Skeletal muscle cell (primary cell): ENCODE measurements at regions not wholly inside any gene's neighbourhood (a gene's known extent, or its start where the extent isn't known, plus 50 kb on each side); places are given as distances from the start of the nearest gene placed in this dataset.
"Not testable (repeated sequence)": the region's sequence is repeated elsewhere in the genome, so short reads cannot be mapped to it uniquely, and the experiment has no call there.

Experiments used
- DNase-seq: peaks from one replicate; pipeline ENCODE4 v3.0.0-alpha.2; 2010; ENCODE audit warnings: low read depth
- H3K4me3 ChIP-seq: 2 replicates; pipeline ENCODE4 v1.5.1; 2011; ENCODE audit warnings: low read depth, mild to moderate bottlenecking, control low read depth, low read length, moderate library complexity

DNA sequence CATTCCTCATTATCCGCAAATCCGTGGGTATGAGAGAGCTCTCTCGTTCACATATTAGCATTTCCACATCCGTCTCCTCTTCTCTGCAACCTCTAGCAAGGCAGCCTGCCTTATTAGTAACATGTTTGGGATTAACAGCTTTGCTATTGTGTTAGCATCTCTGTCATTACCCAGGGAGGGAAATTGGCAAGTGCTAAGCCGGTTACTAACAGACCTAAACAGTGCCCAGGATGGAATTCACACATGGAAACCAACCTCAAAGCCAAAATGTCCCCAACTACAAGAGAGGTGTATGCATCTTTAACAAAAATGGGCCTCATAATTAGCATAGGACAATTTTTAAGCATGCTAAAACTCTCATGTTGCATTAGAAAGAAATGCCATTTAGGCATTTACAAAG, 309.0 kb upstream of the MEIS1 start:
- no peak for DNase-seq
- no peak overlapping the region for H3K4me3 ChIP-seq

DNA sequence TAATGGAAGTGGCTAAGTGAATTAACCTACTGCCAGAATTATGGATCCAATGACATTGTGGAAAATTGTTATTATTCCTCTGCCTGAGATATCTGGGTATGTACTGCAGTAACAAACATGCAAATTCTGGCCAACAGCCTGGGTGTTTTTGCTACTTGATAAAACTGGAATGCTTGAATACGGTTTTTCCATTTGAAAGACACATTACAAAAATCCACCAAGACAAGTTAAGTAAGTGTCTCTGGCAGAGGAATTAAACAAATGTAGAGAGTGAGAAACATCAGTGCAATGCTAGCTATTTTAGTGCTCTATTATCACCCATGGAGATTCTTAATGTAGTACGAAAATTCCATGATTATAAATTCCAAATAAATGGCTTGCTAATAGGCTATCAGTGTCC, 312.4 kb upstream of the MEIS1 start:
- no peak for DNase-seq

DNA sequence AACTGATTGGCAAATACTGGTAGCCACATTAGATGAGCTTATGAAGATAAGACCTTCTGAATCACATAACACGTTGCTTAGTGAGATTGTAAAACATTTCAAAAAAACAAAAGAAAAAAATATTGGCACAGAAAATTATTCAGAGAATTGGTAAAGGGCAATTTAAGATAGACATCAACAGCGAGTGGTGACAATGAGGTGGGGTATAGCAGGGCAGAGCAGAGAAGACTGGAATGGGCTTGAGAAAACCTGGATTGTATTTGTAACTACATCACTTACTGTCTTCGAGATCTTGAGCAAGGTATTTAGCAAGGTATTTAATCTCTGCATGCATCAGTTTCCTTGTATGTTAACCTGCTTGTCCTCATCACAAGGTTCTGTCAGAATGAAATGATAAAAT, 313.0 kb upstream of the MEIS1 start:
- DNase-seq: no peak
- no peak overlapping the region for H3K4me3 ChIP-seq

More for the DNA sequence above, 312.4 kb upstream of the MEIS1 start:
- no peak overlapping the region for H3K4me3 ChIP-seq

DNA sequence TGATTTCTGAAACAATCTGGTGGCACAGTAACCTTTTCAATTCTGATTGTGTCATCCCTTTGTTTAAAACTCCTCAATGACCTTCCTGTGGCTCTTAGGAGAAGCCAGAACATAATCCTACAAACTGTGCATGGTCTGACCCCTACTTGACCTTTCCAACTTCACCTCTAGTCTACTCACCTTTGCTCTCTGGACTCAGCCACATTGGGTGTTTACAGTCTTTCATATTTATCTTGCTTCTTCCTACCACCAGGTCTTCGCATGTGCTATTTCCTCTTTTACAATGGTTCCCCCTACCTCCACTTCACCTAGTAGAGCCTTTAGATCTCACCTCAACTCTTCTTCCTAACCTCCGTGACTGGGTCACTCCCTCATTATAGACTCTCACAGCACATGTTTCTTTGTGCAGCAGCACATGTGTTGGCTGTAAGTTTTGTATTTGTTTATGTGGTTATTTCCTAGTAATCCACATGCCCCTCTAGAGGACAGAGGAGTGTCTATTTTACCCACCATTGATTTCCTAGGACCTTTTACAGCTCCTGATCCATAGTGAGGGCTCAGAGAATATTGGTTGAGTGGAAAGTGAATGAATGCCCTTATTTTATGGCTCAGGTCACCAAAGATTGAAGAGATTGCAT, 320.8 kb upstream of the MEIS1 start:
- H3K4me3 ChIP-seq: no peak overlapping the region
- DNase-seq: no peak

DNA sequence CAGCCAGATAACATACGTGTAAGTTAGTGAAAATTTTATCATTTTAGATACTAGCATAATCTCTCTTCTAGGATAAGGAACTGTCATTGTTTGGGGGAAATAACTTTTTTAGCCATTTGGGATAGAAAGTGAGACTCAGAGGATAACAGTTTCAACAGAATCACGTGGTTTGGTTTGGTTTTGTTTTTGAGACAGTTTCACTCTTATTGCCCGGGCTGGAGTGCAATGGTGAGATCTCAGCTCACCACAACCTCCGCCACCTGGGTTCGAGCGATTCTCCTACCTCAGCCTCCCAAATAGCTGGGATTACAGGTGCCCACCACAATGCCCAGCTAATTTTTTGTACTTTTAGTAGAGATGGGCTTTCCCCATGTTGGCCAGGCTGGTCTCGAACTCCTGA, 323.2 kb upstream of the MEIS1 start:
- H3K4me3 ChIP-seq: no peak overlapping the region
- no peak for DNase-seq

DNA sequence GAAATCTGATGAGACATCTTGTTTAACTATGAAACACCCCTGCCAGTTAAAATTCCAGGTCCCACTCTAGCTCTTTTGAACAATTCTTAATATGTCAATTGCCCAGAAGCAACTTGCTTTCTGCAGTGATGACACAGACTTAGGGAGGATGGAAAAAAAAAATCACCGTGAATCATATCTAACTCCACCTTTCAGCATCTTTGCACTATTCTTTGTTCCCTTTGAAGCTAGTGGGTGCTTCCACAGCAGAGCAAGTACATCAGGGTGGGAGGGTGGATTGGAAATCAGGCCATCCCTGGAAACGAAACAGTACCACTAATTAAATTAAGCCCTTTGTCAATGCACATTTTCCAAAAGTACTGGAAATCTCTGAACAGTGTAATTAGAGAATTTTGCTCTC, 324.3 kb upstream of the MEIS1 start:
- DNase-seq: no peak
- H3K4me3 ChIP-seq: no peak overlapping the region

DNA sequence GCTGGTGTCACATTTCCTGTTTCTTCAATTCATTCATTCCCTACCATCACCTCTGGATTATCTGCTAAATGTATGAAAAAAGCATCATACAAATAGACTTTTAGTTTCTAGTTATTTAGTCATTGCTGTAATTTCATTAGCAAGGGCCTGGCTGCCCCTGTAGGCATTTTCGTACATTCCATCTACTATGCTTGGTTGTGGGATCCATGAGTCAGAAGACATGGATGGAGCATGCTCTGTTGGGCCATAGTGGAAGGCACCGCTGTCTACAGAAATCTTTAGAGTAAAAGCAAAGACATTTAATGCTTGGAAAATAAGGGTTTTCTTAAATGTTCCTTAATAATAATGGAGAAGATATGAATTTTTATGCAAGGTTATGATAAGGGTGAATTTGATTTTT, 324.8 kb upstream of the MEIS1 start:
- H3K4me3 ChIP-seq: no peak overlapping the region
- DNase-seq: no peak

DNA sequence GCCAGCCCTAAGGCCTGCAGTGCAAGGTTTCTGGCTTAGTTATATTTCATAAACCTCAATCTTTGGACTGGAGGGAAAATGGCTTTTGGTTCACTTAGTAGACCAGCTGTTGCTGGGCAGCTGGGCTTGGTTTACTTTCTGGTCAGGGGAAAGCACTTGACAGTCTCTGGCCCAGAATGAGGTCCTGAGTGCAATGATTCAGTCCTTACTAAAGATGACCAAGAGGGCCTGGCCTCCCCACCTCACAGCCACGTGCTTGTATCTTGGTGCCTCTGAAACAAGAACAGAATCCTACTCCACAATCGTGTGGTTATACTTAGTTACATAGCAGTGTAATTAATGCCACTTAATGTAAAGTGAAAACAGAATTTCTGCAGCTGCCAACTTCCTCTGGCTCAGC, 325.5 kb upstream of the MEIS1 start:
- no peak overlapping the region for H3K4me3 ChIP-seq
- DNase-seq: no peak

DNA sequence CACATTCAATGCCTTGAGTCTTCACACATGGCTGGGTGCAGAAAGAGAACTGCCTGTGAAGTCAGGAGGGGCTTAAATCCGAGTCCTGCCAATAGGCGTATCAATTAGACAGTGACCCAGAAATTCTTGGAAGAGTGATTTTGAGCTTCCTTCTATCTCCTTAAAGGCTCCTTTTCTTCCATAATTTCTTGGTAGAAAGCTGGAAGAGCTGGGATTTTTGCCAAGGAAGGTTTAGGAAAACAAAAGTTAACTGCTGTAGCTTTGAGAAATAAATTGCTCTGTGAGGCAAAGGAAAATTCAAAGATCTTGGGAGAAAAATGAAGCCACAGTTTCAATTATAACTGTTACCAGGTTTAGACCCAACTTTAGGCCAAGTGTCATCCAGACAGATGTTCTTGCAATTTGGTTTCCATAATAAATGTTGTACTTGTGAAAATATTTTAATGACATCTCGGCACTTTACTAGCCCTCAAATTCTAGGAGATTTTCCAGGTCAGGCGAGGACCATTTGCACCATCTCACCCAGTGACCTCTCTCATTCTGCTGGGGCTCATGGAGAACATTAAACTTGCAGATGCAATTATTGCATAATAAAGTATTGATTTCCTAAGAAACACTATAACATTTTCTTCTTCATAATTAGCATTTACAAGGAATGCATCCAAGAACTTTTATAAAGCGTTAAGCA, 329.7 kb upstream of the MEIS1 start:
- DNase-seq: no peak
- H3K4me3 ChIP-seq: no peak overlapping the region

DNA sequence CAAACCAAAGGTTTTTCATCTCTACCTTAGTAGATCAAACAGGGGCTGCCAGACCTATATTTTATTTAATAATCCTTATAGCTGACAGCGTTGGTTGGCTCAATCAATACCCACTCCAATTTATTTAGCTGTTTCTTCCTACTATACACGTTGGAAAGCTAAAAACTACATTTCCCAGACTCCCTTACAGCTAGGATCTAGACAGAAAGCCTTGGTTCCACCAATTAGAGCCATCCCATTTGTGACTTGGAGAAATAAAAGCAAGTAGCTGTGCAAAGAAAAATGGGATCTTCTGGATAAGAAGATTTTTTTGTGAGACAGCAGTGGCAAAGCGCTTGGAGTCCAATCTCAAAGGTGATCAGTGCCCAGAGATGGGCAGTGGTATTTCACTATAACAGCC, 331.3 kb upstream of the MEIS1 start:
- DNase-seq: no peak
- no peak overlapping the region for H3K4me3 ChIP-seq

DNA sequence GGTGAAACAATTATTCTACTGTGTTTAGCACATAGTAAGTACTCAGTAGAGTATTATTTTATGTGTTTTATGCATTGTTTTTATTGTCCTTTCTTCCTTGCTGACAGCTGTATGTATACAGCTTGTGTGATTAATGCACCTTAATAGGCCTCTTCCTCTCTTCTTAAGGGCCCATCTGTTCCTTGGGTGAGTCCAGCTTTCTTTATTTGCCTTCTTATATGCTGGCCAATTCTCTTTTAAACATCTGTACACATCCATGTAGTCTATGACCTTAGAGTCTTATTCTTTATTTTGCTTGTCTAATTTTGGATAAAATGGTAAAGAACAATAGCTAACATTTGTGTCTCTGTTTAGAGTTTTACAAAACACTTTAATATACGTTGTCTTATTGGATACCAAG, 333.7 kb upstream of the MEIS1 start:
- no peak for DNase-seq
- H3K4me3 ChIP-seq: no peak overlapping the region

DNA sequence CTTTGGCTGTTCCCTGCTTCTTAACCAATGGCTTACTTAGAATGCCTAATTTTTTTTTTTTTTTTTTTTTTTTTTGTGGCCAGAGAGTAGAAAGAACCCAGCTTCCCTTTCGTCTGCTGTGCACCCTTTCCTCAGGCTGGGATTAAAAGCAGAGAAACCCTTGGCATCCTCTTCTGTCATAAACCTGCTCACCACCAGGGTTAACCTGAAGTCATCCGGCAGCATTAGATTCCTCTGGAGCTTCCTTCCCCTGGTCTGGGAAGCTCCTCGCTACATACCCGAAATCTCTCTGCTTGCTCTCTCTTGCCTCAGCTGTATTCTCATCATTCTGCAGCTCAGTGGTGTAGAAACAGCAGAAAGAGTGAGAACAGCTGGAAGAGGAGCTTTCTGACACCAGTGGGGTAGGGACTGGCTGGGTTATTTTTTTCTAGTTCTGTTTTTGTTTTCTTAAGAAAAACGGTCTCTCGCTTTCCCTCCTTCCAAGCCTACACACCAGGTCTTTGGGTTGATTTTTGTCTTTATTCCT, 339.0 kb upstream of the MEIS1 start:
- no peak for DNase-seq

DNA sequence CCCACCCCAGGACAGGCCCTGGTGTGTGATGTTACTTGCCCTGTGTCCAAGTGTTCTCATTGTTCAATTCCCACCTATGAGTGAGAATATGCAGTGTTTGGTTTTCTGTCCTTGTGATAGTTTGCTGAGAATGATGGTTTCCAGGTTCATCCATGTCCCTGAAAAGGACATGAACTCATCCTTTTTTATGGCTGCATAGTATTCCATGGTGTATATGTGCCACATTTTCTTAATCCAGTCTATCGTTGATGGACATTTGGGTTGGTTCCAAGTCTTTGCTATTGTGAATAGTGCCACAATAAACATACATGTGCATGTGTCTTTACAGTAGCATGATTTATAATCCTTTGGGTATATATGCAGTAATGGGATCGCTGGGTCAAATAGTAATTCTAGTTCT, 340.2 kb upstream of the MEIS1 start:
- not testable (repeated sequence) for H3K4me3 ChIP-seq

More for the DNA sequence above, 339.0 kb upstream of the MEIS1 start:
- no peak overlapping the region for H3K4me3 ChIP-seq

DNA sequence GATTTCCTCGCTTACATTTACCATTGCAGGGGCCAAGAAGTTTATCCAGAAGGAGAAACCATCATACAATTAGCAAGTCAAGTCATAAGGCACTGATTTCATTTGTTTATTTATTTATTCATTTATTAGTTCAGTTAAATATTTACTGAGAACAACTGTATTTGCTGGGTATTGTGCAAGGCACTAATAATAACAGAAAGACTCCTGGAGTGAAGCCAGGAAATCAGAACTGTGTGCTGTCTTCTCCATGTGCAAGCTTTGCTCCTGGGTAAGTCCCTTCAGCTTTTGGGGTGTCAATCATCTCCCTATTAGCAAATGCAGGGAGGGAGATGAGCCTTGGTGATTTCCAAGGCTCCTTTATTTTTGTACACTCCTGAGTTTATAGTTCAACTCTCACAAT, 341.6 kb upstream of the MEIS1 start:
- H3K4me3 ChIP-seq: no peak overlapping the region
- DNase-seq: no peak

More for the DNA sequence above, 340.2 kb upstream of the MEIS1 start:
- DNase-seq: not testable (repeated sequence)

DNA sequence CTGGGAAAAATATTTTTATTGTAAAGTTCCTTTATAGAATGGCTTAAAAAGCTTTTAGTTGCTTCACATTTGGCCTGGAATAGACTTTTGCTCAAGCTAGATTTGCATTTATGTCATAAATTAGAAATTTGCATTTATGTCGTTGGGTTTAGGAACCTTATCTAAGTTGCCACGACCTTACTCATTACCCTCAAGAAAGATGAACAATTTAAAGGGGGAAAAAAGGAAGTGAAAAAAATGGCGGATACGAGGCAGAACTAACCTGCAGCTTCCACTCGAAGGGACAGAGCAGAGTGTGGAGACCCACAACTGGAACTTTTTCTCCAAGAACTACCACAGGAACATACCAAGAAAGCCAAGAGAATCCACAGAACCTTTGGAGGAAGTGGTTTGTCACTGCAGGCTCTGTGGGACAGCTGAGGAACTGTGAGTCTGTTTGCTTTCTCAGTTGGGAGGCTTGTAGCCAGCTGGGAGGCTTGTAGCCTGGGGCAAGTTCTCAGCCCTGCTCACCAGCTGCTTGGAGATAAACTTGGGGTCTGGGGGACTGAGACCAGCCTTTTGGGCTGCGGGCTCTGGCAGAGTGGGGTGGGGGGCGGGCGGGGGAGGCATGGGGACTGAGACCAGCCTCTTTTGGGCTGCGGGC, 349.9 kb upstream of the MEIS1 start:
- DNase-seq: no peak
- no peak overlapping the region for H3K4me3 ChIP-seq

DNA sequence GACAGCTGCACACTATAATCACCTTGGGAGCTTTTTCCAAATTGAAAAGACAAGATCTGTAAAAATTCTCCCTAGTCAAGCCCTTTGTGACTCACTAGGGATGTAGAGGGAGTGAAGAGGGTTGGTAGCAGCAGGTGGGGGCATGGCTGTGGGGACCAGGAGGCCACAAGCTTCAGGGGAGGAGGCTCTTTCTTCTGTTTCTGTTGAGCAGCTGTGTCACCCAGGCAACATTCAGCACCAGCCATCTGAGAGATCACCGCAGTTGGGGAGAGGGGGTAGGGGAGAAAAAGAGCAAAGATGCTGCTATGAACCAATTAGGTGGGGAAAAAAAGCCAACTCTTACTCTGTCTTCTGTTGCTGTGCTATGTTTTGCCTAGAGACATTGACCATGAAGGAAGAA, 352.3 kb upstream of the MEIS1 start:
- no peak for DNase-seq
- H3K4me3 ChIP-seq: no peak overlapping the region

DNA sequence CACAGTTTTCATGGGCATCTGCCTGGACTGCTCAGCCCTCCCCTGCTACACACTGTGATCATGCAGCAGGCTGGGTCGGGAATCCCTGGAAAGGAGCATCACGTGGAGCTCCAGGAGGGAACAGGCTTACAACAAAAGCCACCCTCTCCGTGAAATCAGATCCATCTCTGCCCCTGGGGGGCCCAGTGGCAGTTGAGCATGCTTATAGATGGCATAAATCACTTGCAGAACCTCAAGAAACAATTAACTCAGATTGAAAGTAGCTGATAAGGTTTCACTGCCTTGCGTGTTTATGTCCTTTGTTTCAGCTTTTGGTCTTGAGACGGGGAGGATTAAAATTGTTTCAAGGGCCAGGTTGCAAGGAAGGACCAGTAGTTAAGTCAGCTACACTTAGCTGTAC, 354.8 kb upstream of the MEIS1 start:
- no peak for DNase-seq
- no peak overlapping the region for H3K4me3 ChIP-seq

DNA sequence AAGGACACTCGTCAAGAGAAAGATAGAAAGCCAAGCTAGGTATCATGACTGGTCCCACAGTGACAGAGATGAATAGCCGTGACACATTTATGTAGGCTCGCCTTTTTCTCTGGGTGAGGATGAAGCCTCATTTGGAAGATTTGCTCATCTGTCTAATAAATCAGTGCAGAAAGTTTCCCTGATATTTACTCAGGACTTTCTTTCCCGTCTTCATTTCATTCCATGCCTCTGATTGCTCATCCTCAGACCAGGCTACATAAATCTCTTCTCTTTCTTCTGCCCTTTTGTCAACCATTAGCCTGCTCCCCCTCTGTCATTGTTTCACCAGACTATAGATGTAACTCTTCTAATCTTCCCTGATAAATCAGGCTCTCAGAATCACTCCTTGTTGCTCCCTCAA, 361.8 kb upstream of the MEIS1 start:
- no peak overlapping the region for H3K4me3 ChIP-seq
- no peak for DNase-seq

DNA sequence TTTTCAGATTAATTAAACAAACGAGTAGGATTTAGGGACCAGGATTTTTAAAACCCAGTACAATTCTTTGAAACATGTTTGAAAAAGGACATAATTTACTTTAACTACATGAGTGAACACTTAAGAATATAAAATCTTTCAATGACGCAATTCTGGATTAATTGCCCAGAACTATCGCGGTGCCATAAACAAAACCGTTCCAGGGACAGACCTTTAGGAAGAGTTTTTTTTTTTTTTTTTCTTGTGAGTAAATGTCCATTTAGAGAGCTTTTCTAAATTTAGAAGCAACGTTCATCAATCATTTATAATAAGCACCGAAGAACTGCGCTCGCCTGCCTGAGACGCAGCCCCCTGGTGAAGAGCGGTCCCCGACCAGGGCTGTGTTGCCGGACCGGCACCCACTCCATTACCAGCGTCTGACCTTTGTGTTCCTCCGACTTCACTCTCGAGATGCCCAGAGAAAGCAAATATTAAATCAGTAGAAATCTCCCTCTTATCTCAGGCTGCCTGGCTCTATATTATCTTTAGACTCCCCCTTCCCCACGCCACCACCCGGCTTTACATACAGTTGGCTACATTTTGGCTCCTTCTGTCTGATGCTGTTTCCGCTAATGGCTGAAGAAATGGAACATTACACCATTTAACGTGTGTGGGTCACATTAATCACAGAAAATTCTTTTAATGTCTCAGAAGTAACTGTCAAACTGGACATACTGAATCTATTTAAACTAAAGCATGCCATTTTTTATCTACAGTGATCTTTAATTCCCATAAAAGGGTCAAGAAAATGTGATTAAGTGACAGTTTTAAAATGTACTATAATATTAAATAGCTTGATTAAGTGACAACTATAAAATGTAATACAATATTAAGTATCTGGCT, 364.0 kb upstream of the MEIS1 start:
- DNase-seq: no peak
- no peak overlapping the region for H3K4me3 ChIP-seq
